CD4-positive, alpha-beta T cell treated with Interleukin-6 at 100 ng/mL for 8 hours (primary cell): ENCODE measurements at regions not wholly inside any gene's neighbourhood (a gene's known extent, or its start where the extent isn't known, plus 50 kb on each side); places are given as distances from the start of the nearest gene placed in this dataset.

Experiments
- DNase-seq: peaks from one replicate; pipeline ENCODE4 v3.0.0-alpha.2; 2020; ENCODE audit warnings: mixed read lengths, low spot score

DNA sequence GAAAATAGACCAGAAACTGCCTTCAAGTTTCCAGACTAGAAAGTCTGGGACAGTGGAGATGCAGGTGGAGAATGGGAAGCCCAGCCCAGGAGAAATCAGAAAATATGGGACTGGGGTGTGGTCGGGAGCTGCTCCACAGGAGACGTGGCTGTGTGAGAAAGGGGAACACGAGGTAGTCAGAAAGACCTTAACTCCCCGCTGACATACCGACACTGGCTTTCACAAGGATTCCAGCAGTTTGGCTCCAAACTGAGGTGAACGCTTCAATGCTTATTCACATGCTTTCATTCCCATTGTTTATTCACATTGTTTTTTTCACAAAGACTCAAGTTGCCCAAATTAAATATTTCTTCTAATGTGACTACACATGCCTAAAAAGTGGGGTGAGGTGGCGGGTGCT, 111.5 kb upstream of the SLCO3A1 start:
- no peak for DNase-seq

DNA sequence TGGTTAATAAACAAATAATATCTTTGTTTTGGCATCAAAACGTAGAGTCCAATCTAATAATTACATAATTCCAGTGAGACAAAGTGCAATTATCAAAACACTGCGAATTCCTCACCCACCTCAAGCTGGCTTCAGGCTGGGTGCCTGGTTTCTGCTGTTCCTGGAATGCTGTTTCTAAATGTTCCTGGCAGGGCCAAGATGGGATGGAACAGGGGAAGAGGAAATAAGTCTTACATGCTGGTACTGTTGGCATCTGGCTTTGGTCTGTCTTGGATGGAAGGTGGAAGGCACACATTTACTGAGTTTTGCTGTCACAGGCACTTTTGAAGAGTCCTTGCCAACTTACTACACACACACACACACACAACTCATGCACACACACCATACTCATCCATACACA, 101.9 kb upstream of the SLCO3A1 start:
- no peak for DNase-seq

DNA sequence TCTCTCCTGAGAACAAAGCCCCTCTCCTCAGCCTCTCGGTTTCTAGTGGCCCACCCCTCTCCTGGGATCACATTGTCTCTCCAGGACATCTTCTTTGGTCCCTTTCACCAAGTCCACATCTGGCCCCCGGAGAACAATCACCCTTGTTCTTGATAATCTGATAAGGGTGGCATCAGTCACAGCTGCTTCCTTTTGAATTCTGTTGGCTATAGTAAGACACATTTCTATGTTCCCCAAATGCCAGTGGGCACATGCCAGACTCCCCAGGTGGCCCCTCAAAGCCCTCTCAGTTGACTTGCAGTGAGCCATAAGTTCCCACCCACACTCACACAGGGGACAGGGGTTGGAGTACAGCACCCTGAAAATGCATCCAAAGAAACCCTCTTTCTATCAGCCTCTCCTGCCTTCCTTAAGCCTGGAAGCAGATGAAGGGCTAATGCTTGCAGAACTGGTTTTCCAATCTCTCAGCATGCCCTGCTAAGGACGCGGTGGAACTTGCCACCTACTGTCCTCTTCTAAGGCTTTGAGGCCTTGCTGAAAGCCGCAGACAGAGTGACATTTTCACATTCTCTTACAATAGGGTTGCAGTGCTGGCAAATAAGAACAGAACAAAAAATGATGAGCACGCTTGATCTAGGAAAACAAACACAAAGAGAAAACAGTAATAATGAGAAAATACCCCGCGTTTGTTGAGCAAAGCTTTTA, 101.3 kb upstream of the SLCO3A1 start:
- no peak for DNase-seq

DNA sequence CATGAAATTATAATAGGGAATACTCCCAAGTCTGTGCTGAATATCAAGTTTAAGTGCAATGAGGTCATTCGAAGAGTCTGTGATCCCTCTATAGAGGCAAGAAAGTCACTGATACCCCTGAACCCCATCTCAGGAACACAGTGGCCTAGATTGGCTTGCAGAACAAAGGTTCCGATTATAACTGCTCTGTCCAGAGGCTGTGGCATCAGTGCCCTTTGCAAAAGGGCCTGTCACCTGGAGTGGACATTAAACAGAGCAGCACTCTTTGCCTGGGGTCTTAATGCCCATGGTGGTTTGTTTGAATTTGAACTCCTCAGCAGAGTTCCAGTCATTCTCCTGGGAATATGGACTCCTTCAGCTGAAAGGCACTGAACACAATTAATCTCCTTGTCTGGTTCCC, 93.9 kb upstream of the SLCO3A1 start:
- DNase-seq: no peak

DNA sequence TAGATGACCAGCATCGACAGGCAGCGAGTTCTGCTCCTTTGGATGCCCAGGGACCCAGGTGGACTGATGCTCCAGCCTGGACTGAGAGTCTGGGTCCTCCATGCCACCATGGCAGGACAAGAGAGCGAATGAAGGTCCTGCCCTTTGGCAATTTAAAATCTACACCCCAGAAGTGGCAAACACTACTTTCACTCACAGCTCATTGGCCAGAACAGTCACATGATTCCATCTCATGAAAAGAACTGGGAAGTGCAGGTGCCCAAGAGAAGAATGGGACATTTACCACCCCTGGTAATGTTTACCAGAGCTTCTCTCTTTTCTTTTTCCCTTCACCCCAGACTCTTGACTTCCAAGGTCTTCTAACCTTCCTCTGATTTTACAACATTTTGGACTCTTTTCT, 87.8 kb upstream of the SLCO3A1 start:
- no peak for DNase-seq

DNA sequence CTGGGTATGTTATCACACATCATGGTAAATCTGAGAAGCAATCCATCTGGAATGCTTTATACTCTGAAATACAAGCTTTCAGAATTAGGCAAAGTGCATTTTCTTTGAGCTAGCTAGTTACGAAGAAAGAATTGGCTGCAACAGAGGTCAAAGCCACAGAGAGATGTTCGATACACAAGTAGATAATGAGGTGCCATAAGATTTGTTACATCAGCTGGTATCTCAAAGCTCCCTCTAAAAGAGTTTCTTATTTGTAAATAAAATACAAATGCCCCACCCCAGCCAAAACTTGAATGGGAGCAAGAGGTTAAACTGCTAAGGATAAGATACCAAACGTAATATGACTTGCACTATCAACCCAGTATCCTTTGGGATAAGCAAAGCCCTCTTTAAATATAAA, 84.0 kb upstream of the SLCO3A1 start:
- DNase-seq: no peak

DNA sequence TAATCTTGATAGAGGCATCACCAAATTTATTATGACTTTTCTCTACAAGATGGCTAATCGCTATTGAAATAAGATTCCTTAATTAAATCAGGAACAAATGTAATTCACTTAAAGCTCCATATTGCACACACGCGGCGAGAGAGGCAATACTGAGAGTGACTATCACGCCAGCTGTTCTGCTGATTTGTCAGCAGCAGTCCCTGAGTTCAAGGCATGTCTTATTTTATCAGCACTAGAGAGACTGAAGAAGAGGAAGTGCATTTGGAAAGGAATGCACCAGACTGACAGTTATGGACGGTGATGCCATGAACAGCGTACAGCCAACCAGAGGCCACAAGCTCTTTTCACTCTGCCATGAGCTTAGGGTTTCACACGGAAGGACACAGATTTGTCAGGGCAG, 83.6 kb upstream of the SLCO3A1 start:
- no peak for DNase-seq

DNA sequence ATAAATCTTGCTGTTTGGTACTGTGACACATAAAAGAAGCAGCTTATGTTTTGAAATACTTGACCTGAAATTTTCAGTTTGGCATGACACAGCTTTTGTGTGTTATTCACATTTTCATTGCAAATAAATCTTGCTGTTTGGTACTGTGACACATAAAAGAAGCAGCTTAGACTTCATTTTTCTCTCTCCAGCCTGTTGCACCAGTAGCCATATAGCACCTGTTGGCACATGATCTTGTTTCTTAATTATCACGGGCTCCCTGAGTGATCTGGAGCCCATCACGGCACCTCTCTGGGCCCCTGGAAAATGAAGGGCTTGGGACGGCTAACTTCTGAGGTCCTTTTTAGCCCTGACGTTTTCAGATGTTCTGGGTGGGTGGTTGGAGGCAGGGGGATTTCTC, 77.4 kb upstream of the SLCO3A1 start:
- no peak for DNase-seq

DNA sequence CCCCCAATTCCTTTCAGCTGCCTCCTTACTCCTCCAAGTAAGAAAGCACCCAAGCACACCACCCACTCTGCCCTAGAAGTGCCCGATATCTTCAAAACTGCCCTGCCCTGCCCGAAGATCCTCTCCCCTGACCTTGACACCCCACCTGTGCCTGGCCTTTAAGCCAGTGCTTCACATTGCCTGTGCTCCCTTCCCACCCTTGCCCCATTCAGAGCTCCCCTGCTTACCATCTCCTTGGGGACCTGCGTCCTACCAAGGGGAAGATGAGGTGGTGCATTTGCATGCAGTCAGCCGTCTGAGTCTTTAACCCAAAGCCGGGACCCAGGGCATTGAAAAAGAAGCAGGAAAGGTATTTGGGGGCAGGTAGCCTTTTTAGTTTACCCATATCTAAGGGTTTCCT, 73.5 kb upstream of the SLCO3A1 start:
- DNase-seq: no peak

DNA sequence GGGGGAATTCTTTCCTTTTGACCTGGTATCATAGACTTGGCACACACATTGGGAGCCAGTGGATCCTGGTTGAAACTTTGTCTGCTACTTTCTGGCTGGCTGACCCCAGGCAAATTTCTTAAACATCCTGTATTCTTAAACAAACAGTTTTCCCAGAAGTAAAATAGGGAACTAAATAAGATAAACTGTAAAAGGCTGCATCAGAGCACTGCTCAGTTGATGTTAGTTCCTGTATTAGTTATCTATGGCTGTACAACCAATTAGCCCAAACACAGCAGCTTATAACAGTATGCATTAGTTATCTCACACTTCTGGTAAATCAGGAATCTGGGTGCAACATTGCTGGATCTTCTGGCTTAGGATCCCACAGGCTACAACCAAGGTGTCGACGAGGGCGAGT, 73.1 kb upstream of the SLCO3A1 start:
- DNase-seq: no peak

DNA sequence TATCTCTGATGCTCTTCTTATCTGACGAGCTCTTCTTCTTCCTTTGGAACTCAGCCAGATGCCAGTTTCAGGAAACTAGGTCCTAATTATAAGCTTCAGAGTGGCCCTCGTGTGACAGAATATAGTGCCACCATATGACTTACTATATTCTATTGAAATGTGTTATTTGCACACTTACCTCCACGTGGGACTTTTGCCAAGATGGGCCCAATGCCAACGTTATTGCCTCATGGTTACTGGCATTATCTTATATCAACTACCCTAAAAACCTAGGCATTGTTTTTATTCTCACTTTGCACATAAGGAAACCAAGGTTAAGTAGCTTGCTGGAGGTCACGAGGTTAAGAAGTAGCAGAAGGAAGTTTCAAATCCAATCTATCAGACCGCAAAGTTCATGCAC, 71.3 kb upstream of the SLCO3A1 start:
- no peak for DNase-seq

DNA sequence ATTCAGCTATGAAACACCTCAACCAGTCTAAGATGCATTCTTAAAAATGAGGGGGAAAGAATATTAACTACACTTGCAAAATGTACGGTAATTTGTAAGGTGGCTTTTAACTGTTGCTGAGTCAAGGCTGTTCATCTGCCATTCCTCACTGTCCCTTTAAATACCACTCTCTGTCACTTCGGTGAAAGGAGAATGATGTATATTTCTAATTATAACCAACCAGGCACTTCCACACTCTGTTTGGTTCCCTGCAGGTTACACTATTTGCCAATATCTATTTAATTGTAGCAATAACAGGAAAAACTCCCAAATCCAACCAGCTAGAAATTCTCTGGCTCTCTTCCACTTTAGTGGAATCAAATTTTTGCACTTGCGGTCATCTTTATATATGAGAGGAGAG, 70.5 kb upstream of the SLCO3A1 start:
- DNase-seq: no peak

DNA sequence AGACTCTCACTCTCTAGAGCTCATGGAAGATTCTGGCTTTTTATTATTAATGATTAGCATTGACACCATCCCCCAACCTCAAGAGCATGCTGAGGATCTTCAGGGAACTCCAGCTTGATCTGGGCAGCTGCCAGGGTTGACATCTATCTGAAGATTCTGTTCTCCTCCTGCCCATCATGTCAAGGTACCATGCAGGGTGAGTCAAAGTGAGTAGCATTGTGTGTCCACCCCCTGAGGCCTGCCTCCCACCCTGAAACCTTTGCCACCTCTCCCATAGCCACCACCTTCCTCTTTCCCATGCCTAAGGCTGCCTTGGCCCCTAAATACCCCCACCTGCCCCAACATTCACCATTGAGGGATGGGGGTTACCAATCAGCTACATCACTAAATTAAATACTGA, 70.1 kb upstream of the SLCO3A1 start:
- no peak for DNase-seq

DNA sequence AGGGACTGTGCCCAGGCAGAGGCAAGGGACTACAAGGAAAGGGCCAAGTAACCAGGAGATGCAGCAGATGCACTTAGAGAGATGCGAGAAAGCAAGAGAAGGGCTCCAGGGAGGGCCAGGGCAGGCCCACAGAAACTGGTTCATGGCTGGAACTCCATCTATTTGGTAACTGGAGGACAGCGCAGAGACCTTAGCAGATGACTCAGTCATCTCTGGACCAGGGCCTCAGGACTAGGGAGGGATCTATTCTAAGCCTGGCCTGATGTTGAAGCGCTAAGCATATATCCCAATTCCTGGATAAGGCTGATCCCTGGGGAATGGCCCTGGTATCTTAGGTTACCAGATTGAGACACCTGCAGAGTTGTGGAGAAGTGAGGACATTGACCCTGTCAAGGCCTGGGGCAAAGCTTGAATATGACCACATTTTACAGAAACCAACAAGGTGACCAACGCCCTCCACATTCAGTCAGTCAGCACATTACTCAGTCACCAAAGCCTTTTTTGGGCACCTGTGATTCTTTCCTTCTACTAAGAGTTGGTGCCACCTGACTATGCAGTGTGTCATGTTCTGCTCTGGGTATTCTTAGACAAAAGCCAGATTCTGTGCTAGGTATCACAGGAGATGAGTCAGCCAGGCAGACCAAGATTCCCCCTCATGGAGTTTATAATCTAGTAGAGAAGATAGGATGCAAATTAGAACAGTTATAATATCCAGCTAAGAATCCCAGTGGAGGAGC, 68.4 kb upstream of the SLCO3A1 start:
- no peak for DNase-seq

DNA sequence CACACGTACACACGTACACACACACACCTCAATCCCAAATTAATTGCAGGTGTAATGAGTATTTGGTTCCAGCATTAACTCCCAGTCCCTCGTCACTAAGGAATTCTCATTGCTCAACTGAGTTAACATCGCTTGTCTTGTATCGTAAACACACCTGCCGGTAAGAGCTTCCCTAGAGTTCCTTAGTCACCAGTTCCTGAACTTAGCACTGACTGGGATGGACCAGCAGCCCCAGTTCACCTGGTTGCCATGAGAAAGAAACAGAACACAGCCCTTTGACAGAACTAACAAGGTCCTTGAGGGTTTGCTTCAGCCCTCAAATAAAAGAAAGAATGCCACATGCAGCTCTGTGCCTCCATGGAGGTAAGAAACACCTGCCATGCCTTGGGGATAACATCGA, 66.3 kb upstream of the SLCO3A1 start:
- DNase-seq: no peak

DNA sequence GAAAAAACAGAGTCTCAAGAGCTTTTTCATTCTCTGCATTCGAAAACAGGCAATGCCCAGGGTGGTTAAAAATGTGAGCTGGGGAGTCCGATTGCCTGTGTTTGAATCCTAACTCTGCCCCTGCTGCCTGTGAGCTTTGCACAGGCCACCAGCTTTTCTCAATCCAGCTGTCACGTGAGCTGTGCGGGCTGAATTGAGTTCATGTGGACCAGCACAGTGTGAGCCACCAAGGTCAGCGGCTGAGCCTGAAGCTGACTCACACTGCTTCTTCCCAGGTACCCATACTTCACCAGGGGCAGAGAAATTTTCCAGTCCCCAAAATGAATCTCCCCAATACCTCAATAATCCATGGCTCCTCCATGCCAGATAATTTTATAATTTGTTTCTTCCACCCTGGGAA, 64.4 kb upstream of the SLCO3A1 start:
- DNase-seq: no peak

DNA sequence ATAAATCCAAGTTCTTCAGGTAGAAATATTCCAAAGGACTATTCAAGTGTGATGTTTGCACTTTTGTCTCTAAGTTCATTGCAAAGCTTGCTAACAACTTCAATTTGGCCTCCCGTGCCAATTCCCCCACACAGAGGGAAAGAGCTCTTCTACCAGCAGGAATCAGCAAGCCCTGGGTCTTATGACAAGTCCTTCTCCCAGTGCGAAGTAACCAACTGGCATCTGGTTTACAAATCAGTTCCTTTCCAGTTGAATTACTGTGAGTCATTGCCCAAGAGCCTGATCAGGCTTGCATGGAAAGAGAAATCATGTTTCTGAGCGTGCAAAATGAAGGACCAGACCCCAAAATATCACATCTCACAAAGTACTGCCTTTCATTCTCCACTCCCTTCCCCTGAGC, 62.7 kb upstream of the SLCO3A1 start:
- DNase-seq: no peak

DNA sequence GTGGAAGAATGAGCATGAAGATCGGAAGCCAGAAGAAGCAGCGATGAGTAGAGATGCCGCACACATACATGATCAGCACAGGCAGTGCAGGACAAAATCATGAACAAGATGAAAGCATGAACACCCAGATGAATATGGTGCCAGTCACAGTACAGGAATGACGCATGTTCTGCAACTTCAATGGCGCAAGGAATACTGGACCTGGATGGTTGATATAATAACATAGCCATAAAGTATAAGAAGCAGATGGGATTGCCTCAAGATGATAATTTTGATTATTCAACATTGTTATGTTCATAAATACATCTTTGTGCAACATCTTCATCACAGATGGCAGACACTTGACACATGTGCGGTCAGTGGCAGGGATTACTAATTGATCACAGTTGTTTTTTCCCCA, 59.7 kb upstream of the SLCO3A1 start:
- DNase-seq: no peak

DNA sequence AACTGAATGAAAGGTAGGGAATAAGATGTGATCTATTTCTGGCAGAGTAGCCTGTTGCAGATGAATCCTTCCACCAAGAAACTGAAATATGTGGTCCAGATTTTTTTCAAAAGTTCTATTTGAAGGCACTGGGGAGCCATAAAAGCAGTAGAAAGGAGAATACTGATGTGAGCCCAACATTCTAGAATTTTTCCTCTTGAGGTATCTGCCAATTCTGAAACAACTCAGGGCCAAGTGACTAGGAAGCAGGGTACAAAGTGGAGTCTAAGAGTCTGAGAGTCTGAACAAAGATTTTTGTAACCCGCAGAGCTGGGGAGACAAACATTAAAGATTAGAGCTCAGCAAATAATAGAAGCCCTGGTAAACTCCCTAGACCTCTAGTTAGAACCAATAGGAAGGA, 58.3 kb upstream of the SLCO3A1 start:
- DNase-seq: no peak

DNA sequence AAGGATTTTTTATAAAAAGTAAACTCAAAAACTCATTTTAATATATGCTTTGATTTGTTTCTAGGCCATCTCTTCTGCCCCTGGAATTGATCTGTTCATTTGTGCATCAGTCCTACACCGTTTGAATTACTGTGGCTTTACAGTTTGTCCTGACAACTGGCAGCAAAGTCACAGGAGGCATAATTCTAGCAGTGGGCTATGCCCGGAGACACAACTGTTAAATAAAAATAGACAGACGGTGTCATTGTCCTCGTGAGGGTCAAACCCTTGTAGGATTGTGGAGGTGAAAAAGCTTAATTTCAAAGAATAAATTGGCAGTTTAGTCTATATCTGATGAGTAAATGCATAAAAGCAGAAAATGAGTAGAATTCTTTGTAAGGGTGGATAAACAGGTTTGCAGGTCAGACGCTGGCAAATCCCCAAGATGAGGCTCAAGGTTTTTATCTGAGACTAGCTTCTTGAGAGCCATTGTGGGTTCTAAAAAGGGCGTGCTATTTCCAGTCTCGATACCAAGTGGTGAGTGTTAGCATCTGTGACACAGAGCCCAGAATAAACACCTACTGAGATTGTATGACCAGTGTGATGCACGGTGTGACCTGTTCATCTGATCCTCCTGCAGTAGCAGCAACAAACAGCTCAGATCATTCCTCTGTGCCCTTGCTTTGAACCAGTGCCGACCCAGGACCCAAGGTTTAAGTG, 51.5 kb upstream of the SLCO3A1 start:
- DNase-seq: no peak

DNA sequence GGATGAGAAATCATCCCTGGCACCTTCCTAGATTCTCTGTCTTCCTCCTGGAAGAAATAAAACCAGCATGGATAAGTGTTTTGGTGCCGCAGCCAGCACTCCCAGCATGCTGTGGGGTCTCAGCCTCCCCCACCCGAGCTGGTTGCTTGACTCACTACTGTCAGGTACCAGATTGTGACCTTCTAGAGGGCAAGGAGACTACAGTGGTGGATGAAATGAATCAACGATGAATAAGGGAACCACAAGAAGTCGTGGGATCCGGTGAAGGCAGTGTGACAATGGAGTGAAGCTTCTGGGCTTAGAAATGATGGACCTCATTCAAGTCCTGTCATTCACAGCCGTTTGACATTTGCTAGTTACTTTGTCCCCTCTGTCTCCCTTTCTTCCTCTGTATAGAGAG, 50.2 kb upstream of the SLCO3A1 start:
- no peak for DNase-seq
